ENCODE measurements at regions not wholly inside any gene's neighbourhood (a gene's known extent, or its start where the extent isn't known, plus 50 kb on each side); places are given as distances from the start of the nearest gene placed in this dataset.
A peak's percentile ranks its signal among the peaks of the same experiment; 100 is the strongest.

DNA sequence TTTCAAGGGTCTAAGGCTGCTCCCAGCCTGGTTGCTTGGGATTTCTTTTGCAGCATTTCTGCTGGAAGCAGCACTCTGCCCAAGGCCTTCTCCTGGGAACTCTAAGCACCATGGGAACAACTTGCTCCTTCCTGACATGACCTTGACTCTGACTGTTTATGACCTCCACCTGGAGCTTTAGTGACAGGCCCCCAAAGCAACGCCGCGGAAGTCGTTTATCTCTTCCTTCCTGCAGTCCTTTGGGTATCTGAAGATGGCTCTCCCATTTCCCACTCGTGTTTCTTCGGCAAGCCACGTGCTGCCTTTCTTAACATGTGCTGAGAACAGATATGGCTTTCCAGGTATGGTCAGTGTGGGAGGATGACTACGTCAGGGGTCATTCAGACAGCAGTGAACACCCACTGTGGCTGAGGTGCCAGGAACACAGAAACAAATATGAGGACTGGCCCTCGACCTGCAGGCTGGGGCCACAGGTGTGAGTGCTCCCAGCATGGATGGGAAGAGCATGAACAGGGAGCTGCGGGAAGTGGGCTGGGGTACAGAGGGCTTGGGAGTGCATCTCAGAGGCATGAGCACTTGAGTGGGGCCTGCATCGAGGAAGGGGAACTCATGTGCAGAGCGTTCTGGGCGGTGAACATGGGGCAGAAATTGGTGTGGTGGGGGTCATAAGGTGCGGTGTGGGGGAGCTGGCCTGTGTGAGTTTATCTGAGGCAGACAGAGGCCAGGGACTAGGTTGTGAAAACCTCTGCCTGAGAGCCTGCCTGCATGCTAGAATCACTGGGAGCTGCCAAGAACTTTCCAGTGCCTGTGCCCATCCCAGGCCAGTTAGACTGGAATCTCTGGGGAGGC, 140.5 kb downstream of the TSN start:
- DNase-seq (ENCODE audit: low read depth in 4 of 4, low spot score in 3 of 4) = no peak

DNA sequence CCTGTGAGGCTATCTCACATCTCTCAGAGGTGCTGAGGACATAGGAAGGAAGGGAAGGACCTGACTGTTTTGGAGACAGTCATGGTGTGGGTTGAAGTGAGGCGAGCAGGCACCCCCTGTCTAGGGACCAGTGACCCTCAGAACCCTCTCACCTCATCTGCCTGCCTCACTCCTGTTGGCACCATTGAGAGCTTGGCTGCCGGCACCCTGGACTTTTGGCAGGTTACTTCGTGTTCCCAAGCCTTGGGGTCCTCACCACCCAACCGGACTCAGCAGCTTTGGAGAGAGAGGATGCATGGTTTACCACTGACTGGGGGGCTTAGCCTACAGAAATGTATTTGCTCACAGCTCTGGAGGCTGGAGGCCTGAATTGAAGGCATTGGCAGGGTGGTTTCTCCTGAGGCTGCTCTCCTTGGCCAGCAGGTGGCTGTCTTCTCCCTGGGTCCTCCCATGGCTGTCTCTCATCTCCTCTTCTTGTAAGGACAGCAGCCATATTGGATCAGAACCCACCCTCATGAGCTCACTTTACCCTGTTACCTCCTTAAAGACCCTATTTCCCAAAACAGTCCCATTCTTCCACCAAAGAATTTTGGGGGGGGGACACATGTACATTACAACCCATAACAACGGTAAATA, 142.0 kb downstream of the TSN start:
- no peak for DNase-seq (ENCODE audit: low read depth in 4 of 4, low spot score in 3 of 4)

DNA sequence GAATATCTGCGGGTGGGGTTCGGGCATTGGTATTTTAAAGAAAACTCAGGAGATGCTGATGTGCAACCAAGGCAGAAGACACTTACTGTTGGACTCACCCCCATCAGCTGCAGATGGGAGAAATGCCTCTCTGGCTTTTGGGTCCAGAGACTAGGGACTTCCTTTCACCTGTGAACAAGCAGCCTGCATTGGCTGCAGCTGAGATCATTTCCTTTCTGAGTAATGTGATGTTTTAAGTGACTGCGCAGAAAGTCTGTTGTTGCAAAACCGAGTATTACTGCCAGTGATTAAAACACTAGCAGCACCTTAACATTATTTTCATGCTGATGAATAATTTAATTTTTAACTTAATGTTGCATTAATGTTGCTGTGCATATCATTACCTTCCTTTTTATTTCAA, 143.0 kb downstream of the TSN start:
- DNase-seq (ENCODE audit: low read depth in 4 of 4, low spot score in 3 of 4) = no peak

DNA sequence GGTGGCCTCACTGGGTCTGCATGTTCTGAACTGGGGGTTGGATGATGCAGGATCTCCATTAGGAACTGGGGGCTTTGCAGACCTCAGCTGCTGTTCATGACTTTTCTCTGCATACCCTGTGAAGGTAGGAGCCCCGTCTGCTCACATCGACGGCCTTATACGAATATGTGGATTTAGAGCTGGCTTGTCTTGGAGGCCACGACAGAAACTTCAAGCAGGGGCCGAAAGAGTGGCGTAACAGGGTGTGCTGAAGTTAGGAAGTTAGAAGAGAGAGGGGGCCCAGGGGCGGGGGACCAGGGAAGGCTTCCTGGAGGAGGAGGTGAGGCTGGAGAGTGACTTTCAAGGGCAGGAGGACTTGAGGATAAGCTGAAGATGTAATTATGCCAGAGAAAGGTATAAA, 144.9 kb downstream of the TSN start:
- no peak for DNase-seq (ENCODE audit: low read depth in 4 of 4, low spot score in 3 of 4)

DNA sequence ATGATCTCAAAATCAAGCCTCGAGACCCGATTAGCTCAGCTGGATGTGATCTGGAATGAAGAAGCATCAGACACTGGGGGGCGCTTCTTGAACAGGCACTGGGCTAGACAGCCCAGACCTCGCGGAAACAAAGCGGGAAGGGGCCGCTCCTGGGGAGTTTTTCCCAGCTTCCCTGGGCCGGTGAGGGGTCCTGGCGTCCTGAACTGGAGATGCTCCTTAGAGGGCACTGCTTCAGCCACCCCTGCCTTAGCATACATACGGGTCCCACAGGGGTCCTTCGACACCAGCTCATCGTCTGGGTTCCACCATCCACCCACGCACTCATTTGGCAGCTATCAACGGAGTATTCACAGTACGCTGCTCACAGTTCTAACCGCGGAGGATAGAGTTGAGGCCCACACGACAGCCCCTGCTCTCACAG, 146.7 kb downstream of the TSN start:
- DNase-seq (ENCODE audit: low read depth in 4 of 4, low spot score in 3 of 4) = no peak

DNA sequence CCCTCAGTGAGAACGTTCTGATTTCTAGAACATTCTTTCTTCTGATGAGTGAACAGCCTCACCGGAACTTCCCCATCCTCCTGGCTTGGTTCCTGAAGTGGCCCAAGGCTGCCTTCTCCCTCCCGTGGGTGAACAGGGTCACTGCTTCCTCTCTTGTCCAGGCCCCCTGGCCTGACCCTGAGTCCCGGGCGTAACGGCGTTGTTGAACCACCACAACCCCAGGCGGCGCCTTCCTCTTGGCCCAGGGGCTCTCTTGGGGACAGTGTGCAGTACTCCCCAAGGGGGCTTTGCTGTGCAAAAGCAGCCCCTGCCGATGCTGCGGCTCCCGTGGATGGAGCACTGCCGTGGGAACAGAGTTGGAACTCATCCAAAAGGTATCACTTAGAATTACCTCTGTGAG, 147.2 kb downstream of the TSN start:
- DNase-seq (ENCODE audit: low read depth in 4 of 4, low spot score in 3 of 4) = no peak

DNA sequence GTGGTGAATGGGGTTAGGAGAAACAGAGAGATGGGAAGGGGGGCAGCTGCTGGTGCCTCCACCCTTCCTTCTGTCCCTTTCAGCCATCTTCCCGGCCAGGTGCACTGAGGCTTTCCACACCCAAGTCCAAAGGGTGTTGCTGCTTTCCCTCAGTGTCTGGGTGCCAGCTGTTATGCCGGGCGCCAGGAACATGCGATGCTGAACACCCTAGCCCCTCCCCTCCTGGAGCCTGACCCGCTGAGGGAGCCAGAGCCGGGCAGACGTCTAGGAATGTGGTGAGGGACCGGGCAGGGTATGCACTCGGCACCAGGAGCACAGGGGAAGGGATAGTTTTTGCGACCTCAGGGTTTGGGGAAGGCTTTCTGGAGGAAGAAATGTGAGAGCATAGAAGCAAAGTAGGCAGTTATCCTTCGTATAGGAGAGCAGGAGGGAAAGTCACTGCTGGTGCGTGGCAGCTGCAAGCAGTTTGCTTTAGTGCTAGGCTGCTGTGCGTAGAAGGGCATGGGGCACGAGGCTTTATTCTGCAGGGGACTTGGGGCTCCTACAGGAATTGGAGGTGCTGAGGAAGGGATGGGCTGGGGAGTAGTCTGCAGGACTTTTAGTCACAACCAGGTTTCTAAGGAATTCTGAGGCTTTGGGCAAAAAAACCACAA, 147.7 kb downstream of the TSN start:
- DNase-seq (ENCODE audit: low read depth in 4 of 4, low spot score in 3 of 4) = no peak

DNA sequence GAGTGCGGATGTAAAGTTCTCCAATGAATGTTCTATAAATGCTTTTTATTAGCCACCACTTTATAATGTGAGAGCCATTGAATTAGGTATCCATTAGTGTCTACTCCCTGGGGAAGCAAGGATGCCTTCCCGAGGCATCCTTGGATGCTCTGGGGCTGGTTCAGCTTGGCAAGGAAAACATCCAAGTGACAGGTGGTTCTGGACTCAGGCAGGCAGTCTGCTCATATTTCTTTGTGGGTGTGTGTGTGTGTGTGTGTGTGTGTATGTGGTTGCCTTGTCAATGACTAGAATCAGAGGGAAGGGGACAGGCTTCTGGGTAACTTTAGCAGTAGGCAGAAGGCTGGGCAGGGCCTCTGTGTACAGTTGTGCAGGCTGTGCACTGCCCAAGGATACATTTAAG, 149.2 kb downstream of the TSN start:
- DNase-seq (ENCODE audit: low read depth in 4 of 4, low spot score in 3 of 4) = no peak

DNA sequence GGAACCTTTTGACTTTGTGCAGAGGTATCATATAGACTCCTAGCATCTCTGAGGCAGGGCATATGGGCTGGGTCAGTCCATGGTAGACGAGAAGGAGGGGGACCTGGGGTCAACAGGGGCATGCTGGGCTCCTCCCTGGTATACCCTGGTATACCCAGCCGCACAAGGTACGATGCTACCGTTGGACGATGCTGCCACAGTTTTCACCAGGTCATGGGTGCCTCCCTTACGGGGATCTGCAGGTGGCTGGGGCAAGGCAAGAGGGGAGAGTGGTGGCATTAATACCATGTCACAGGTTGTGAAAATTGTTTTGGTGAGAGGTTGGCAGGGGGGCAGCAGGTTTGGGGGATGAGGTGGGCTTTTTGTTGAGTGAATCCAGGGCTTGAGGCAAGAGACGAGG, 149.8 kb downstream of the TSN start:
- no peak for DNase-seq (ENCODE audit: low read depth in 4 of 4, low spot score in 3 of 4)

DNA sequence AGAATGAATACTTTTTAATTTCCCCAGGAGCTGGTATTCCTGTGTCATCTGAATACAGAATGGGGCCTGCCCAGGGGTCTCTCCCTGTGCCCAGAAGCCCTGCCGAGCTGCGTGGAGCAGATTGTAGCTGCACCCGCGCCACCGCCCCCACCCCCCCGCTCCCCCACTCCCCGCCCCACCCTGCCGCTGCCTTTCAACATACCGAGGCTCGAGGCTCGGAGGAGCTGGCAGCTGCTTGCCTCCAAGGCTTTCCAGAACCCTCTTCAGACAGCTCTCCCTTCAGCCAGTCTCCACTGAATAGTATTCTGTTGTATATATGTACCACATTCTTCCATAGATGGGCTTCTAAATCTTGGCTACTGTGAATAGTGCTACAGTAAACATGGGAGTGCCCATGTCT, 150.7 kb downstream of the TSN start:
- DNase-seq (ENCODE audit: low read depth in 4 of 4, low spot score in 3 of 4) = no peak

DNA sequence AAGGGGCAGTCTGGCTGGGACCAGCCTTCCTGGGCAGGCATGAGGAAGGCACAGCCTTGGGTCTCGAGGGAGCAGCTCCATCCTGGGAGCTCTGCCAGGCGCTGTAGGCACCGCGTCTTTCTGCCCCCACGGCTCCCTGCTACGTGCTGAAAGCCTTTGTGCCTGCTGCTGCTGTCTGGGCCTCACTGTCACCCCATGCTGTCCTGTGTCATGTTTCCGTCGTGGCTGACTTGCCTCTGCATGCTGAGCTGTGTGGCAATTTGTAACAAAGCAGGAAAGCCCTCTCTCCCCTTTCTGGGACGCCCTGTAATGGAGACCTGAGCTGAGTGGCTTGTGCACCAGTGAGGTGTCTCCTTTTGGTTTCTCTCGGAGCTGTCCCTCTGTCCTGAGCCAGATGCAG, 152.5 kb downstream of the TSN start:
- DNase-seq (ENCODE audit: low read depth in 4 of 4, low spot score in 3 of 4) = no peak

DNA sequence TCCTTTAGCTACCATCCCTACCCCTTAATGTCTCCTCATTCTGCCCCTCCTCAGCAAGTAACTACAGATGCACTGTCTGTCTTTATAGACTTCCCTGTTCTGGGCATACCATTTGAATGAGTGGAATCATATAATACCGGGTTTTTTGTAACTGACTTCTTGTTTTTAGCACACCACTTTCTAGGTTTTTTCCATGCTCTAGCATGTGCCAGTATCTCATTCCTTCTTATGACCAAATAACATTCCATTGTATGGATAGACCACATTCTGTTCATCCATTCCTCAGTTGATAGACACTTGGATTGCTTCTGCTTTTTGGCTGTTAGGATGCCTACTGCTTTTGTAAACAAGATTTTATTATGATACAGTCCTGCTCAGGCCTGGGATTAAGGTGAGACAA, 154.7 kb downstream of the TSN start:
- DNase-seq (ENCODE audit: low read depth in 4 of 4, low spot score in 3 of 4) = no peak

DNA sequence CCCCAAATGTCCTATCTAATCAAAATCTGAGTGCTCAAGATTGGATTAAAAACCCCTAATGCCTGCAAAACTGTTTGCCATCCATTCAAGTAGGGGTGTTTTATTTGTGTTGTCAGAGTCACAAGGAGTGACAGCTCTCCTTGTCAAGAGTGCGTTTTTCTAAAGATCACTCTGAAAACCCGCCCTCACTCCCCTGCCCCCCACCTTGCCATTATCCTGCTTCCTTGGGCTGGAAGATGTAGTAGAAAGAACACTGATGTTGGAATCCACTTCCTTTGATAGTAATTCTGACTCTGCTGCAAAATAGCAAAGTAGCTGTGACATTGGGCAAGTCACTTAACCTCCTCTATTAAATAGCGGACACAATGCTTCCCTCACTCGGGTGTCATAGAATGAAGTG, 155.6 kb downstream of the TSN start:
- DNase-seq (ENCODE audit: low read depth in 4 of 4, low spot score in 3 of 4) = no peak

DNA sequence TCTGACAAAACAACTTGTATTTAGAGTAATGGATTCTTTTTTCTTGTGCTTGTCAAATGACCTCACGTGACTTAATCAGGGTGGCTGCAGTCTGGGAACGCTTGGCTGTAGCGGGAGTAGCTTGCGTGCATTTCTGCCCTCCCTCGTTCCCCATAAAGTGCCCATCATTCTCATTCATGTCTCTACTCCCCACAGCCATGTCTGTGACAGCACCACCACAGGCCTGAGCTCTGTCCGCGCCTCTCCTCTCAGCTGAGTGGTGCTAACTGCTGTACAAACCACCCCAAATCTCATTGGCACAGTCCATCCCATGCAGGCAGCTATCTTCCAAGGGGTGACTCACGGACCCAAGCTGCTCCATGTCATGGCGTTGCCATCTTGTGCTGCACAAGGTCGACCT, 161.7 kb downstream of the TSN start:
- no peak for DNase-seq (ENCODE audit: low read depth in 4 of 4, low spot score in 3 of 4)

DNA sequence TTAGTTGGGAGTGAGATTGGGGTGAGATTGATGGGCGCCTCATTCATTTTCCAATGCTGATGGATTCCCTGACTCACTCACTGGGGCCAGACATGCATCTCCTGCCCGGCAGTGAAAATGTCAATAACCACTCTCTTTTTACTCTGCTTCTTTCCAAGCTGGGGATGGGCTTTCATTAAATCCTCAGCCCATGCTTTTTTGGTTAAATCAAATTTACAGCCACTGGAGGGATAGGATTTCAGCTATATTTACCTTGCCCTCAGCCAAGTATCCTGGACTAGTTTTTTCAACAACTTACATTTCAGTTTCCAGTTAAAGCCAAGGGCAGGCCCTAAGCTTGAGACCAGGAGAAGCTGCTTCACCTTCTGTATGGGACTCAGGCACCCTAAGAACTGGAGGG, 162.8 kb downstream of the TSN start:
- peak in 1 of 4 donors; percentile 27 for DNase-seq (ENCODE audit: low read depth in 4 of 4, low spot score in 3 of 4)

DNA sequence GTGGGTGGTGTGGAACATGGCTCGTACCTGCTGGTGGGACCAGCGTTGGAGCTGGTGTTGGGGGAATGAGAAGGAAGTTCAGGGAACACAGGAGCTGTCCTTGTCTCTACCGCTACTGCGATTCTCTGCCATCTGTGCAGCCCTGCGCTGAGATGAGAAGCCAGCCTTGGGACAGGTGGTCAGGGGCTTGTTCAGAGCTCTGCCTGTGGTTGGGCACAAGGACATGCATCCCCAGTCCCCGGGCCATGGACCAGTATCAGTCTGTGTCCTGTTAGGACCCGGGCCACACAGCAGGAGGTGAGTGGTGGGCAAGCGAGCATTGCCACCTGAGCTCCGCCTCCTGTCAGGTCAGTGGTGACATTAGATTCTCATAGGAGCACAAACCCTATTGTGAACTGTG, 164.4 kb downstream of the TSN start:
- DNase-seq (ENCODE audit: low read depth in 4 of 4, low spot score in 3 of 4) = no peak

DNA sequence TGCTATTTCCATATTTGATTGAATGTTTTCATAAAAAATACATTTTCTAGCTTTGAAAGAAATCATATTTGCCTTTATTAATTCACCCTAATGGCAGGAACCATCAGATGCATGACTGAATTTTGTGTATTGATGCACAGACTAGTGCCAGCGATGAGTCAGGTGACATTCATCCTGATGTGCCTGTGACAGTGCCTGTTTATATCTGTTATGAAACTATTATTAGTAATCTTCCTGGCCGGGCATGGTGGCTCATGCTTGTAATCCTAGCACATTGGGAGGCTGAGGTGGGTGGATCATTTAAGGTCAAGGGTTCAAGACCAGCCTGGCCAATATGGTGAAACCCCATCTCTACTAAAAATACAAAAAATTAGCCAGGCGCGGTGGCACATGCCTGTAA, 170.0 kb downstream of the TSN start:
- DNase-seq (ENCODE audit: low read depth in 4 of 4, low spot score in 3 of 4) = no peak

DNA sequence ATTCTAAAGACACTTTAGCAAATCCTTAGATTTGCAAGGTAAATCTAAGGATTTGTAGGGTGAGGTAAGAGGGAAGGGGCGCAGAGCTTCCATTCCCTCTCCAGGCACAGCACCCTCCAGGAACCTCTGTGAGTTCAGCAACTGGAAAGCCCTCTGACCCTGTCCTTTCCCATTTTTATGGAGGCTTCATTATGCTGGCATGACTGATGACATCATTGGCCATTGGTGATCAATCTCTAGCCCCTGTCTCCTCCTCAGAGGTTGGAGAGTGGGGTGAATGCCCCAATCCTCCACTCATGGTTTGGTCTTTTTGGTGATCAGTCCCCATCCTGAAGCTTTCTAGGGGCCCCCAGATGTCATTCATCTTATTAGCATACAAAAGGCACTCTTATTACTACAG, 187.8 kb downstream of the TSN start:
- DNase-seq (ENCODE audit: low read depth in 4 of 4, low spot score in 3 of 4) = no peak

DNA sequence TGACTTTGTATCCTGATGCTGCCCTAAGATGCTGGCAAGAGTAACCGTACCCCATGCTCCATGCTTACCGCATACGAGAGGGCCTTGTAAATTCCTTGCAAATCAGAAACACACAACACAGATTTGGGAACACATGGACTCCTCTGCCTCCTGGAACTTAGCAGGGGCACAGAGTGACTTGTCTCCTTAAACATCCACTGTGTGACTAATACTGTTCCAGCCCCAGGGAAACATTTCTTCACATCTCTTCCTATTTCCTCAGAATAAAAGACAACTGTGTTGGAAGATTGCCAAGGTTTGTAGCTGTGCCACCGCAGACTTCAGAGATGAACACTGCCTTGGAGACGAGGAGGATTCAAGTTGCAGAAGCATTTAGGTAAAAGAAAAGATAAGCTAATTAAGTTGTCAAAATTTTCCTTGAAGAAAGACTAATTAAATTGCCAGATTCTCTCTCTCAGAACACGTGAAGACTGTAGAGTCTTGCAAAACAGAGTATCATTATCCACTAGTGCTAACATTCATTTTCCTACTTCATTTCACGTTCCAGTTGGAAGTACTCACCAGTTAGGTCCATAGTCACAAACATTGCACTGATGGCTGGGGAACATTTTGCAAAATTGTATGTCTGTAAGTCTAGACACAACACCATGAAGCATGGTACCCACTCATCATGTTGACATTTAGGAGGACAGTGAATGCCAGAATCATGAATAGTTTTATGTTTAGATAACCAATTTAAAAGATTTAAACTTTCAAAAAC, 188.8 kb downstream of the TSN start:
- DNase-seq (ENCODE audit: low read depth in 4 of 4, low spot score in 3 of 4) = no peak

DNA sequence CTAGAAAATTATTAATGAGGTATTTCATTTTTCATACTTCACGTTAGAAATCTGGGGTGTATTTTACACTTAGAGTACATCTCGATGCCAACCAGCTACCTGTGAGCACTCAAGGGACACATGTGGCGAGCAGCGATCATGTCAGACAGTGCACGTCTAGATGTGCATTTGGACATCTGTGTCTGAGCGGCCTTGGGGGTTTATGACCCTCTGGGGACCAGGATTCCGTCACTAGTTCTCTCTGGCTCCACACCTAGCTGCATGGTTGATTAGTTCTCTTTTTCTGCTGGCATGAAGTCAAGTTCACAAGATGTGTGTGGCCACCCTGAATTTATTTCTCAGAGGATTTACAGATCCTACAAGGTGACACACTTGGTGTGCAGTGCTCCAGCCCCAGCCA, 192.2 kb downstream of the TSN start:
- DNase-seq (ENCODE audit: low read depth in 4 of 4, low spot score in 3 of 4) = no peak

DNA sequence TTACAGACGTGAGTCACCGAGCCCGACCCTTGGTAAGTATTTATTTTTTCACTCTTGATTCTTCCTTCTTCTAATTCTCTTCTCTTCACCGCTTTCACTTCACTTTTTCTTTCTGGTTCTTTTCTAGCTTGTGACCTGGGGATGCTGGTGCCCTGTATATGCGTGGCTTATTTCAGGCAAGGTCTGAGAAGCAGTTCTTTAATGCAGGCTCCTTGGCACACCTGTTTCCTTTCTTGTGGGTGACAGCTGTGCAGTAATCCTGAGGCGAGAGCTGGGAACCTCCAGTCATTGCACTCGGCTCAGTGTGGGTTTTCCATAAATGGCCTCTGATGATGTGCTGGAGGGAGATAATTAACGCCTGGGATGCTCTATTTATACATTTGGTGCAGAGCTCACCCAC, 193.8 kb downstream of the TSN start:
- no peak for DNase-seq (ENCODE audit: low read depth in 4 of 4, low spot score in 3 of 4)
